CD14-positive monocyte (primary cell): ENCODE measurements at regions not wholly inside any gene's neighbourhood (a gene's known extent, or its start where the extent isn't known, plus 50 kb on each side); places are given as distances from the start of the nearest gene placed in this dataset.

Experiments
- DNase-seq, 3 donors: peaks; one replicate each; pipeline ENCODE4 v3.0.0-alpha.2; 2011 to 2022
- H2AFZ ChIP-seq: 2 replicates; pipeline ENCODE4 v1.6.0; 2012; ENCODE audit warnings: mild to moderate bottlenecking, low read depth, low read length, inconsistent platforms; ENCODE audit not compliant: insufficient read depth, poor library complexity, severe bottlenecking
- H3K27ac ChIP-seq, 2 donors: 1 replicate in 1 of 2; 2 replicates in 1 of 2; pipeline ENCODE4 v1.5.1; 2012 to 2013; ENCODE audit warnings: low read length in 2 of 2, control low read depth in 1 of 2, inconsistent platforms in 1 of 2, low read depth in 1 of 2, mild to moderate bottlenecking in 1 of 2
- H3K27me3 ChIP-seq, 2 donors: one replicate each; pipeline versions ENCODE4 v1.6.0 to v1.6.1; 2011 to 2013; ENCODE audit warnings: low read length in 2 of 2; ENCODE audit not compliant: control insufficient read depth in 2 of 2, insufficient read depth in 2 of 2
- H3K36me3 ChIP-seq, 2 donors: replicated peaks in 1 of 2; 1 replicate in 1 of 2; 2 replicates in 1 of 2; pipeline versions ENCODE4 v1.5.1 to v1.6.1; 2012 to 2013; ENCODE audit warnings: low read length in 2 of 2, control low read depth in 1 of 2, inconsistent platforms in 1 of 2, mild to moderate bottlenecking in 1 of 2; ENCODE audit not compliant: insufficient read depth in 2 of 2, control insufficient read depth in 1 of 2
- H3K4me1 ChIP-seq, 2 donors: 1 replicate in 1 of 2; 2 replicates in 1 of 2; pipeline versions ENCODE4 v1.5.1 to v1.6.1; 2012 to 2013; ENCODE audit warnings: low read length in 2 of 2, control low read depth in 1 of 2, inconsistent platforms in 1 of 2, mild to moderate bottlenecking in 1 of 2, moderate library complexity in 1 of 2; ENCODE audit not compliant: insufficient read depth in 2 of 2, control insufficient read depth in 1 of 2
- H3K4me2 ChIP-seq: replicated peaks from 2 replicates; pipeline ENCODE3; 2012; ENCODE audit warnings: low read length, moderate library complexity, mild to moderate bottlenecking; ENCODE audit not compliant: poor library complexity, severe bottlenecking; ENCODE audit errors: extremely low read depth
- H3K4me3 ChIP-seq, 3 experiments: fragments of 200-600 bp in 1 of 3; sonication (generic) in 1 of 3; replicated peaks in 1 of 3; 1 replicate in 2 of 3; 2 replicates in 1 of 3; pipeline ENCODE4 v1.5.1; 2011 to 2013; ENCODE audit warnings: low read length in 3 of 3, mild to moderate bottlenecking in 3 of 3, control low read depth in 2 of 3, low read depth in 2 of 3, inconsistent platforms in 1 of 3, moderate library complexity in 1 of 3
- H3K79me2 ChIP-seq: 2 replicates; pipeline ENCODE4 v1.6.0; 2012; ENCODE audit warnings: mild to moderate bottlenecking, control low read depth, inconsistent platforms, low read length, moderate library complexity; ENCODE audit not compliant: insufficient read depth
- H3K9ac ChIP-seq: 2 replicates; pipeline ENCODE4 v1.6.0; 2017; ENCODE audit warnings: low read length, mild to moderate bottlenecking; ENCODE audit not compliant: insufficient read depth, poor library complexity, severe bottlenecking
- H3K9me3 ChIP-seq, 2 donors: replicated peaks in 1 of 2; 1 replicate in 1 of 2; 2 replicates in 1 of 2; pipeline versions ENCODE4 v1.5.1 to v1.6.1; 2012 to 2013; ENCODE audit warnings: low read length in 2 of 2, control low read depth in 1 of 2; ENCODE audit not compliant: control insufficient read depth in 1 of 2, insufficient read depth in 1 of 2
- H4K20me1 ChIP-seq: 2 replicates; pipeline ENCODE4 v1.6.0; 2012; ENCODE audit warnings: mild to moderate bottlenecking, low read length, control low read depth, moderate library complexity; ENCODE audit not compliant: insufficient read depth
- H3K27ac Mint-ChIP-seq, 7 donors: one replicate each; pipeline ENCODE4 v1.8.0; 2020; ENCODE audit warnings: mild to moderate bottlenecking in 7 of 7, mixed read lengths in 7 of 7, moderate library complexity in 6 of 7, inconsistent platforms in 2 of 7
- H3K27me3 Mint-ChIP-seq, 3 donors: one replicate each; pipeline ENCODE4 v1.8.0; 2021 to 2022; ENCODE audit warnings: low read depth in 3 of 3, mild to moderate bottlenecking in 3 of 3, mixed read lengths in 3 of 3, moderate library complexity in 3 of 3, inconsistent platforms in 1 of 3
- H3K36me3 Mint-ChIP-seq, 2 donors: one replicate each; pipeline ENCODE4 v1.8.0; 2020; ENCODE audit warnings: mixed read lengths in 2 of 2, inconsistent platforms in 1 of 2, mild to moderate bottlenecking in 1 of 2
- H3K4me1 Mint-ChIP-seq: one replicate; pipeline ENCODE4 v1.8.0; 2020; ENCODE audit warnings: mild to moderate bottlenecking, mixed read lengths
- H3K4me3 Mint-ChIP-seq, 2 donors: one replicate each; pipeline ENCODE4 v1.8.0; 2020; ENCODE audit warnings: mild to moderate bottlenecking in 2 of 2, mixed read lengths in 2 of 2, moderate library complexity in 1 of 2
- H3K9me3 Mint-ChIP-seq, 7 donors: one replicate each; pipeline ENCODE4 v1.8.0; 2020 to 2022; ENCODE audit warnings: mixed read lengths in 7 of 7, mild to moderate bottlenecking in 6 of 7, moderate library complexity in 6 of 7, inconsistent platforms in 2 of 7
- CTCF ChIP-seq: fragments of 200-600 bp; IDR thresholded peaks from one replicate; pipeline ENCODE4 v1.8.0; 2022; ENCODE audit warnings: antibody characterized with exemption, mild to moderate bottlenecking
- WGBS: methylation state at CpG from one replicate; pipeline ENCODE4 v1.1.5; 2013; ENCODE audit warnings: missing lambda C conversion rate; ENCODE audit not compliant: insufficient coverage; 5-methylcytosine and 5-hydroxymethylcytosine counted together
- intact Hi-C, 2 donors: fragments of 100-400 bp; cut with micrococcal nuclease; formaldehyde crosslinking; loops; one replicate each; pipeline versions ENCODE4 v1.15.0 to v1.15.1; 2023

- Mint-ChIP-seq H3K36me3 (peaks cover 58 to 70% of the 10 kb centered on the region in 2 donors), H3K4me3 (no peak overlapping the region), H3K9me3 (peaks cover 0 to 7% (median 2%) of the 10 kb centered on the region in 7 donors), H3K4me1 (no peaks in the 10 kb centered on the region), H3K27ac (no peak overlapping the region), H3K27me3 (no peaks in the 10 kb centered on the region)
- H3K27me3 ChIP-seq, result no peaks in the 10 kb centered on the region
- no peak overlapping the region for H2AFZ ChIP-seq
- no peak for TF ChIP-seq CTCF
- no peaks in the 10 kb centered on the region for H3K4me1 ChIP-seq
- H3K4me2 ChIP-seq, result no peak overlapping the region
- WGBS, result 100% methylated on average over 1 of the region's 2 CpGs
- no peak overlapping the region for H3K27ac ChIP-seq
- peaks cover 0 to 5% of the 10 kb centered on the region in 2 donors for H3K9me3 ChIP-seq
- peaks cover 27 to 87% of the 10 kb centered on the region in 2 donors for H3K36me3 ChIP-seq
- no peaks in the 10 kb centered on the region for H3K79me2 ChIP-seq
- H3K4me3 ChIP-seq, result no peak overlapping the region
- intact Hi-C loops, result no loop called here
- no peaks in the 10 kb centered on the region for H4K20me1 ChIP-seq
- DNase-seq, result no peak
- no peak overlapping the region for H3K9ac ChIP-seq
These were observed 59.0 kb upstream of the EDEM3 start for GRCh38 chr1:184813528-184814089.

GRCh38 chr1:184811439-184812111 is 56.9 kb upstream of the EDEM3 start:
- WGBS, result 96% methylated on average over 15 of the region's 19 CpGs
- Histone ChIP-seq H3K4me1 (peaks cover 7 to 8% of the 10 kb centered on the region in 2 donors), H3K4me3 (no peak overlapping the region), H3K4me2 (no peak overlapping the region), H4K20me1 (no peaks in the 10 kb centered on the region), H3K9me3 (peaks cover 0 to 5% of the 10 kb centered on the region in 2 donors), H2AFZ (no peak overlapping the region), H3K79me2 (no peaks in the 10 kb centered on the region), H3K36me3 (peaks cover 23 to 88% of the 10 kb centered on the region in 2 donors), H3K9ac (no peak overlapping the region), H3K27ac (no peak overlapping the region), H3K27me3 (no peaks in the 10 kb centered on the region)
- Mint-ChIP-seq H3K4me1 (peaks cover 6% of the 10 kb centered on the region), H3K36me3 (peaks cover 48 to 62% of the 10 kb centered on the region in 2 donors), H3K27me3 (no peaks in the 10 kb centered on the region), H3K4me3 (no peak overlapping the region), H3K9me3 (peaks cover 0 to 4% (median 0%) of the 10 kb centered on the region in 7 donors), H3K27ac (no peak overlapping the region)
- no peak for DNase-seq
- intact Hi-C loops, result no loop called here
- no peak for TF ChIP-seq CTCF
